Lung (tissue), 11 donors: ENCODE measurements at regions not wholly inside any gene's neighbourhood (a gene's known extent, or its start where the extent isn't known, plus 50 kb on each side); places are given as distances from the start of the nearest gene placed in this dataset.

Experiments used
- ATAC-seq: fragments of 200-7000 bp; cut with Tn5 transposase; one replicate; pipeline ENCODE4 v1.9.1; 2020; ENCODE audit warnings: moderate number of reproducible peaks; ENCODE audit not compliant: insufficient read depth, low FRiP score
- DNase-seq, 3 donors: peaks; one replicate each; pipeline ENCODE4 v3.0.0-alpha.2; 2013 to 2017
- H3K27ac ChIP-seq, 2 donors: one replicate each; pipeline ENCODE4 v1.5.1; 2013; ENCODE audit warnings: mild to moderate bottlenecking in 2 of 2, moderate library complexity in 2 of 2, control low read depth in 1 of 2, inconsistent platforms in 1 of 2, low read depth in 1 of 2, low read length in 1 of 2
- H3K27me3 ChIP-seq, 3 donors: one replicate each; pipeline ENCODE4 v1.5.1; 2013; ENCODE audit warnings: low read length in 2 of 3; ENCODE audit not compliant: control insufficient read depth in 3 of 3, insufficient read depth in 3 of 3
- H3K36me3 ChIP-seq, 4 donors: one replicate each; pipeline ENCODE4 v1.5.1; 2013; ENCODE audit warnings: low read length in 4 of 4, mild to moderate bottlenecking in 1 of 4, moderate library complexity in 1 of 4; ENCODE audit not compliant: control insufficient read depth in 4 of 4, insufficient read depth in 4 of 4
- H3K4me1 ChIP-seq, 5 donors: one replicate each; pipeline ENCODE4 v1.5.1; 2013; ENCODE audit warnings: low read length in 5 of 5, mild to moderate bottlenecking in 2 of 5, moderate library complexity in 1 of 5; ENCODE audit not compliant: control insufficient read depth in 5 of 5, insufficient read depth in 5 of 5
- H3K4me3 ChIP-seq: one replicate; pipeline ENCODE4 v1.5.1; 2013; ENCODE audit warnings: mild to moderate bottlenecking, control low read depth, moderate library complexity
- H3K9ac ChIP-seq, 2 donors: one replicate each; pipeline ENCODE4 v1.5.1; 2013; ENCODE audit warnings: low read length in 2 of 2, control low read depth in 1 of 2; ENCODE audit not compliant: insufficient read depth in 1 of 2
- H3K9me3 ChIP-seq, 4 donors: one replicate each; pipeline ENCODE4 v1.5.1; 2013; ENCODE audit warnings: low read length in 3 of 4, mild to moderate bottlenecking in 1 of 4, moderate library complexity in 1 of 4; ENCODE audit not compliant: control insufficient read depth in 4 of 4, insufficient read depth in 3 of 4
- WGBS, 2 donors: extraction: QIAGEN DNeasy Blood & Tissue Kit; methylation state at CpG; one replicate each; pipeline ENCODE4 v1.1.7; 2013; 5-methylcytosine and 5-hydroxymethylcytosine counted together
- TF ChIP-seq, protein P1 (sequence below): IDR thresholded peaks from 2 replicates; pipeline ENCODE4 v1.5.1; 2012; ENCODE audit warnings: mild to moderate bottlenecking; ENCODE audit errors: control extremely low read depth, extremely low read depth
- donor health status: control.
- donor health status: control.
- donor health status: Bipolar disorder and iron deficiency.
- donor health status: healthy.
- donor health status: DM: yes; HTN: yes; CAD: no.

GRCh38 chr11:95688015-95688414 is 101.6 kb downstream of the FAM76B start:
- H3K4me1 ChIP-seq = no peaks in the 10 kb centered on the region
- no peak overlapping the region for H3K27ac ChIP-seq
- no peak overlapping the region for H3K4me3 ChIP-seq
- TF ChIP-seq, protein P1, sequence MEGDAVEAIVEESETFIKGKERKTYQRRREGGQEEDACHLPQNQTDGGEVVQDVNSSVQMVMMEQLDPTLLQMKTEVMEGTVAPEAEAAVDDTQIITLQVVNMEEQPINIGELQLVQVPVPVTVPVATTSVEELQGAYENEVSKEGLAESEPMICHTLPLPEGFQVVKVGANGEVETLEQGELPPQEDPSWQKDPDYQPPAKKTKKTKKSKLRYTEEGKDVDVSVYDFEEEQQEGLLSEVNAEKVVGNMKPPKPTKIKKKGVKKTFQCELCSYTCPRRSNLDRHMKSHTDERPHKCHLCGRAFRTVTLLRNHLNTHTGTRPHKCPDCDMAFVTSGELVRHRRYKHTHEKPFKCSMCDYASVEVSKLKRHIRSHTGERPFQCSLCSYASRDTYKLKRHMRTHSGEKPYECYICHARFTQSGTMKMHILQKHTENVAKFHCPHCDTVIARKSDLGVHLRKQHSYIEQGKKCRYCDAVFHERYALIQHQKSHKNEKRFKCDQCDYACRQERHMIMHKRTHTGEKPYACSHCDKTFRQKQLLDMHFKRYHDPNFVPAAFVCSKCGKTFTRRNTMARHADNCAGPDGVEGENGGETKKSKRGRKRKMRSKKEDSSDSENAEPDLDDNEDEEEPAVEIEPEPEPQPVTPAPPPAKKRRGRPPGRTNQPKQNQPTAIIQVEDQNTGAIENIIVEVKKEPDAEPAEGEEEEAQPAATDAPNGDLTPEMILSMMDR = no peak
- H3K36me3 ChIP-seq = no peaks in the 10 kb centered on the region
- no peaks in the 10 kb centered on the region for H3K9me3 ChIP-seq
- no peak overlapping the region for H3K9ac ChIP-seq
- ATAC-seq (no peak), DNase-seq (no peak)
- 86 to 92% methylated on average over 2 of the region's 2 CpGs for WGBS, 2 donors
- no peaks in the 10 kb centered on the region for H3K27me3 ChIP-seq

DNA sequence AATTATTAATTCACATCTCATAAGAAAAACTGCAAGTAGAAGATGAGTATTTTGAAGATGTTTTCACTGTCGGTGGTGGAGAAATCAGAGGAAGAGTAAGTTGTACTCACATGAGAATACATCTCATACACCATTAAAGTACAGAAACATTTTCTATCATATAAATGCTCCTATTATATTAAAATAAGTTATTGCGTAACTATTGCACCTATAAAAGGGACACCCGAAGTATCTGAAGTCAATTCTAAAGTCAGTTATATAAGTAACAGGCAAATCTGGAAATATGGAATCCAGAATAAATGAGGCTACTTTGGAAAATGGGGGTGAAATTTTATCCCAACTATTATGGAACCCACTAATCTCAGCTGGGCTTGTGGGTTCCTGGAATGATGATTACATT is 103.3 kb downstream of the FAM76B start:
- Histone ChIP-seq H3K27me3 (no peaks in the 10 kb centered on the region), H3K9ac (no peak overlapping the region), H3K9me3 (no peaks in the 10 kb centered on the region), H3K4me1 (peaks cover 0 to 2% (median 0%) of the 10 kb centered on the region in 5 donors), H3K36me3 (no peaks in the 10 kb centered on the region), H3K27ac (no peak overlapping the region), H3K4me3 (no peak overlapping the region)
- DNase-seq (no peak), ATAC-seq (no peak)
- TF ChIP-seq, protein P1 = no peak
- WGBS, 2 donors = 95 to 97% methylated on average over 3 of the region's 3 CpGs

GRCh38 chr11:95684701-95685100 is 104.9 kb downstream of the FAM76B start:
- H3K9ac ChIP-seq = no peak overlapping the region
- H3K27me3 ChIP-seq = no peaks in the 10 kb centered on the region
- TF ChIP-seq, protein P1 = no peak
- DNase-seq = no peak
- no peak for ATAC-seq
- WGBS, 2 donors = 93% methylated on average over 2 of the region's 2 CpGs
- H3K36me3 ChIP-seq = no peaks in the 10 kb centered on the region
- peaks cover 0 to 16% (median 7%) of the 10 kb centered on the region in 5 donors for H3K4me1 ChIP-seq
- H3K27ac ChIP-seq = no peak overlapping the region
- H3K4me3 ChIP-seq = no peak overlapping the region
- no peaks in the 10 kb centered on the region for H3K9me3 ChIP-seq

DNA sequence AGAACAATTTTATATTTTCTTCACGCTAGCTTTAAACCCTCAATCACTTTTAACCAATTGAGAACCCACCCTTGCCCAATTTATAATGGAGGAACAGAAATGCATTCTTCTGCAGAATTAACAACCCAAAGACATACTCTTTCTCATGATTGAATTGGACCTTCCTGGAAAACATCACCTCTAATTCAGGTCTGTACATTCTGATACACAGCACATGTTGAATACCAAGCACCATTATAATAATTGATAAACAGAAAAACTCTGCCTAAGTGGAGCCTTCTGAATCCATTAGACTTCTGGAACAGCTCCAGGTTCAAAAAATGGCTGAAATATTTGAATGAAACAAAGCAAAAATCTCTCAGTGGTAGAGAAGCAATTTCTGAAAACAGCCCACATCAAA is 105.4 kb downstream of the FAM76B start:
- TF ChIP-seq, protein P1 = no peak
- H3K36me3 ChIP-seq = no peaks in the 10 kb centered on the region
- no peak for ATAC-seq

More for the DNA sequence above, 105.4 kb downstream of the FAM76B start:
- 99 to 100% methylated on average over 1 of the region's 1 CpG for WGBS, 2 donors
- Histone ChIP-seq H3K9me3 (no peaks in the 10 kb centered on the region), H3K4me3 (no peak overlapping the region), H3K27ac (no peak overlapping the region), H3K9ac (no peak overlapping the region), H3K27me3 (no peaks in the 10 kb centered on the region), H3K4me1 (peaks cover 0 to 16% (median 7%) of the 10 kb centered on the region in 5 donors)
- no peak for DNase-seq
